GM19463 (cell line): ENCODE measurements at regions not wholly inside any gene's neighbourhood (a gene's known extent, or its start where the extent isn't known, plus 50 kb on each side); places are given as distances from the start of the nearest gene placed in this dataset.
A peak's percentile ranks its signal among the peaks of the same experiment; 100 is the strongest.

Experiments used
- ATAC-seq: cut with Tn5 transposase; IDR thresholded peaks from one replicate; pipeline ENCODE4 v1.9.1; 2021; ENCODE audit warnings: mild to moderate bottlenecking, moderate library complexity; ENCODE audit not compliant: unreplicated experiment

DNA sequence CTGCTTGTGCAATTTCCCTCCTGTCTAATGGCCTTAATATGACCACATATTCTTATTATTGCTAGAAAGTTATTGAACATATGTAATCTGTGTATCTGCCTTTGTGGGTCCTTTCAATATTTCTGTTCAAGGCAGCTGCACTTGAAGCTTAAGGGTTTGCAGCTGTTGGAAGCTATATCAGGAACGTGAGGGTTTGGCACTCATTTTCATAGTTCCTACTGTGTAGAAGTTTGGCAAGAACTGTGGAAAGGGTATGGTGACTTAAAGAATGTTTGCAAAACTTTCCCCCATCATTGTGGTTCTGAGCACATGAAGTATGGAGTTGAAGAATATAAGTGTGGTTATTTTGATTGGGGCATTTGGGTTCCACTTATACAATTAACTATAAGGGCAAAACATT, 144.7 kb upstream of the SEMA3A start:
- no peak for ATAC-seq

DNA sequence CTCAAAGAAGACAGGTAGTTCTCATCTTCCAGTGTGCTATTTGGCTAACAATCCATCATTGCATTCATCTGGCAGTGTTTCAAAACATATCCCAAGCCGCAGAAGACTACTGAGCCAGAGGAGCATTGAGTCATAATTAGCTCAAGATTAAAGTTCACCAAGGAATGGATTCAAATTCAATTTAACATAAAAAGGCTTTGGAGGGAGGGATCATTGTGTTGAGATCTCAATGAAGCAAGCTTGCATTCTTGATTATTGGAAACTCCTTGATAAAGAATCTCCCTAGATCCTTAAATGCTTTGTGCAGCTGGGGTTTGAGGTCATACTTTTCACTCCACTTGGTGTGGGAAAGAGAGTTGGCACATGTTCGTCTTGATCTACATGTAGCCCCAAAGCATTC, 142.8 kb upstream of the SEMA3A start:
- ATAC-seq: no peak

DNA sequence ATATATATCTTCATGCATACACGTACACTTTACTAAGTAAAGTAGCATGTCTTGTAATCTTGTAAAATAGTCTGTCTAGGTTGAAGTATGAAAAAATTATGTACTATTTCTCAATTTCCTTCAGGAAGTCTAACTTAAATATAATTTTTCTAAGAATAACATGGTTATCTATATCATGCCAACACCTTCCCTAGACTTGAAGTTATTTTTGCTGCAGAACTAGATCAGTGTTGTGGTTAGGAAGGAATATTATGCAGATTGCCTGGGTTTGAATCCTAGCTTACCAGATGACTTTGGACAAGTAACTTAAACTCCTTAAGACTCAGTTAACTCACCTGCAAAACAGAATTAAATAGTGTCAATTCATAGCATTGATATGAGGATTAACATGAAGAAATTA, 142.2 kb upstream of the SEMA3A start:
- ATAC-seq: peak; percentile 16

DNA sequence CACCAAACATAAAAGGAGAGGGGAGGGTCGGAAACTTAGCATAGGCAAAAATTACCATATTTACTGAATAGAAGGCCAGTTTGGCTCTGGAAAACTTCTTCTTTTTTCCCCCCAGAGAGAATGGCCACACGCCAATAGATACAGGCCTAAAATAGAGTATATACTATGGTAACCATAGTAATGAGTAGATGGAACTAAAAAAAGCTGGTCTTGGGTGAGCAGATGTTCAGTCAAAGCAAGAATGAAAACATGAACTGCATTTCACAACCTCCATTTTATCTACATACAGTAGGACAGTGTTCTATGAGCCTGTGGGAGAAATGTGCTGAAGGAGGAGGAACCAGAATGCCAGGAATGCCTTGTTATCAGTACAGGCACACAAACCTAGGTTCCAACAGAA, 141.7 kb upstream of the SEMA3A start:
- peak; percentile 91 for ATAC-seq

DNA sequence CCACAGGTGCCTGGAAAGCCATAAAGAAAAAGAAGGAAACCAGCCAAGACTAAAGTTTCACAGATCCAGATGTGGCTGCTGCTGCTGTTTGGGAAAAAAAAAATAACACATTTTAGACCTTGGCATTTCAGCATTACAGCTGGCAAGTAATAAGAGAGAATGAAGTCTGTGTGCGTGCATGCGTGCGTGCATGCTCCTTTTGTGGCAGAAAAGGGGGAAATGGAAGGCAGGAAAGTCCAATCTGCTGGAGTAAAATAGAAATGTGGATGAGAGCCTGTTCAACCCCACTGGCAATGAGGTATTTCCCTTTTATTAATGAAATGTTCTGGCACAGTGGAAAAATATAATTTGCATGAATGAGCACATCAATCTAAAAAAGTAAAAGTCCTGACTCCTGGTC, 137.0 kb upstream of the SEMA3A start:
- no peak for ATAC-seq

DNA sequence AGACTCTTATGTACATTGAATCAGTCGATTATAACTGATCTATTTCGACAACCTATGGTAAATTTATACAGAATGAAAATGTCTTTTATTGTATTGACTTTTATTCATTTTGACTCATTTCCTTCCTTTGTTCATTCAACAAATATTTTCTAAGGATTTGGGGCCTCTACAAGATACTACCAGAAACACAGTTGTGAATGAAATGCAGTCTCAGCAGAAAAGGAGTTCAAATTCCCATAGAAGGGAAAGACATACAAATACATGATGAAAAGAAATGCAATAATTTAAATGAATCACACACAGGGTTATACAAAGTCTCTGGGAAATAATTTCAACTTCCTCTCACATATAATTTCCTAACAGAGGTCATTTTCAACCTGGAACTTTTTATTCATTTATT, 134.0 kb upstream of the SEMA3A start:
- ATAC-seq: no peak

DNA sequence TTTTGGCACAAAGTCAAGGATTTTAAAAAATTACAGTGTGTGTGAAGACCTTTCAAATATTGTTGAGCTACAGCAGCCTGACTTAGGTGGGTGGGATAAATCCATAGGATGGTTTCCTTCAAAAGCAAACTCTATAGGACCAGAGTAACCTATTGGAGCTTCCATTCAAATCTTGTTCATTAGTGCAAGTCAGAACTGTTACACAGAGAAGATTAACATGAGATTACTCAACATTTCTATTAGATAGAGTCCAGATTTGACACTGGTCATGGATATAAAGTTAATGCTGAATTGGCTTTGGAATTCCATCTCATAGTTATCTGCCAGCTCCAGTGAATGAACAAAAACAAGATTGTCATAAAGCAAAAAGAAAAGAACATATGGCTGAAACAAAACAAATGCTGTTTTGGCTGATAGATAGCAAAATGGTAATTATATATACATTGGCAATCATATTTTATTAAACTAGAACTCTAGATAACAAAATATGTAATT, 129.6 kb upstream of the SEMA3A start:
- ATAC-seq: no peak

DNA sequence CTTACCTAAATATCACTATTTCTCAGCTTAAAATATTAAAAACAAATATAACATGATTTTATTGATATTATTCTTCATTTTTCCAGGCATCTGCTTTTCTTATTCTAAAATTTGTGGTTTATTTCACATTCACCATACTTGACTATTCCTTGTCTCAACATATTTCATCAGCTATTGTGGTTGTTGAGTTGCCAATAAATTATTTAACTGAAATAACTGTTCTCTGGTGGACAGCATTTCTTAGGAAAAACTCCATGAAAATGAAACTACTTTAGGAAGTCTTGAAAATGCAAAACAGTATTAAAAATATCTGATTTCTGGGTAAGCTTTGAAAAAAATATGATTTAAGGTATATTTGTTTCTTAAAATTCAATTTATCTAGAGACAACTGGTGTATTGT, 122.9 kb upstream of the SEMA3A start:
- no peak for ATAC-seq

DNA sequence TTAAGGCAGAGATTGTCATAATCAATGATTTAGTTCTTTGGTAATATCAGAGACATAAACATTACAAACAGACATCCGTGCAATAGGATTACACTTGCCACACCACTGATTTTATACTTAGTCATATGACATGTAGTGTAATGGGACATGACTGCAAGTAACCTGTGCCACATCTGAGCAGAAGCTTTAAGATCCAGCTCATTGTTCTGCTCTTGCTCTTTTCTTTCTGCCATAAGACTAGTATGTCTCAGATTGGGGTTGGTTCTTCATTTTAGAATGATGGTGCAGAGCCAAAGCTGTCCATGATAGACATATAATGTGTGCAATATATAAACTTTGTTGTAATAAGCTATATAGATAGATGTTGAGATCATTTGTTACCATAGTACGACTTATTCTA, 119.7 kb upstream of the SEMA3A start:
- no peak for ATAC-seq

DNA sequence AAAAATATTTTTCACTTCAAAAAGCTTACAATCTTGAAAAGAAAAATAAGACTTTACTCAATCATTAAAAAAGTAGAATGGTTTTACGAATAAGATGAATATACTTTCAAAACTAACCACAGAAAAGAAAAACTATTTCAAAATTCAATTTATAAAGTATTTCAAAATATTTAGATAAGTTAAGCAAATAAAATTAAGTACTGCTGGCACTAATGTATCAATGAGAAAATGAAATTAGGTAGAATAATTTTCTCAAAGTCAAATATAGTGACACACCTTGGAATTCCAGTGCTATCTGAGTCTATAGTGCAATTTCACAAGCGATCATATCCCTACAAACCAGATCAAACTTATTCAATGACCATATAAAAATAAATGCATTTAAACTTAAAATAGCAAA, 109.8 kb upstream of the SEMA3A start:
- no peak for ATAC-seq

DNA sequence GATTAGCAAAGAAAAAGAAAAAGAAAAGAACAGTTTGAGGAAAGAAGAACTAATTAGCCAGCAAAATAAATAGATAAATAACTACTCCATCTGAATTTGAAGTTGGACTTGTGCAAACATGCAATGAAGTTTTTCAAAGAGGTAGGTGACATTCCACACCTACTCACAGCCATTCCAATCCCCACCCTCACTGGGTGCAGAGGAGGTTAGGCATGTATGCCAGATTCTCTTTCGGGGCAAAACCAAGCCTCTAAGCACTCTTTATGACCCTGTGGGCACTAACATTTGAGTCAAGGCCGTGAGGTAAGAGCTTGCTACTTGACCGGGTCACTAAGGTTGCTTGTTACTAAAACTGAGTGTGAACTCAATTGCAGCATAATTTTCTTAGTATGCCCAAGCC, 108.4 kb upstream of the SEMA3A start:
- ATAC-seq: no peak

DNA sequence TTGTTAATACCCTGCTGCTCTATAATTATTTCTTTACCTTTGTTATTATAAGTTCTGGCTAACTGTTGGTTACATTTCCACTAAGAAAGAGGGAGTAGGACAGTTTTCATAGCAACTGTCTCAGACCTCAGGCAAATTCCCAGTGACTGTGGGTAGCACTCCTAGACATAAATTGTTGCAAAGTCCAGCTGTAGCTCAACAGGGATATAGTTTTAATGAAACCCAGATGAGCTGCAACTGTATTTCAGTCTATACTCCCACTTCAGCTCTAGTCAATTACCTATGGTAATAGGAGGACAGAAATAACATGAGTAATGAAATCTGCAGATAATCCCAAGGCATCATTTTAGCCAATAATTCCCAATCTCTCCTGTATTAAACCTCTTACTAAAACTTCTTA, 103.0 kb upstream of the SEMA3A start:
- ATAC-seq: no peak

DNA sequence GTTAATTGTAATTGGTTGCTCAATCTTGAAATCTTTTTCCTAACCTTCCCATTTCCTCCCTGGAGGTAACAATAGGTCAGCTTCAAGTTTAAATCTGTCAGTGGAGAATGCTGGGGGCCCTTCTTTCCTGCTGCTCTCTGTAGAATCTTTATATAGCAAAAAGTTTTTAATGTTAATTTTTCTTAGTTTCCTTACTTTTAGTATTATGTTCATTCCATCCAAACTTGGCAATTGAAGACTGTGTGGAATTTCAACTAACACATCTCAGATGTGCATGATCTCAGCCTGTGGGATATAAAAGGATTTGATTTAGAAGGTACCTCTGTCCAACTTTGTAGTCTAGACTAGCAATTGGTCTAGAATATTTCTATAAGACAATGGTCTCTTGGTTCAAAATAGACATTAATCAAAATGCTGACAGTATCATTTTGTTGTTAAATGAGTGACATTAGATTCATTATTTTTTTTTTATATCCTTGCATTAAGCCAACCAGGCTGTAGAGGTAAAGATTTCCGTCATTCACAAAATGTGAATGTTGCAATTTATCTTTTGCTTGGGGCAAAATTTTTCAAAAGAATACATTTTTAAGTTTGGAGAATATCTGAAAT, 100.4 kb upstream of the SEMA3A start:
- ATAC-seq: no peak

DNA sequence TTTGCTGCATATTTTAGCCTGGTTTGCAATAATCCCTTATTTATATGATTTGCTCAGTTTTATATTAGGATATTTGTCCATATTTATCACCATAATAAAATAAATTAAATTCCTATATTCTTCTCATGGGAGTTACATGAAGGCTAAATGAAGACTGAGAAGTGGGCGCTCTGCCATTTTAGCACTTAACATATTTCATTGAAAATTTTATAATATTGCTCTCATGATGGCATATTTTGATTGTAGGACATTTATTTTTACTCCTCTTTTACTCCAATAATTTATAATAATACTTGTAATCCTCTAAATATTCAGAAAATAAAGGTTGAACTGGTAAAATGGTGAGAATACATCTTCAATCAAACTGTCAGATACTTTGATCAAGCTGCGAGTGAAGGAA, 99.8 kb upstream of the SEMA3A start:
- ATAC-seq: no peak

DNA sequence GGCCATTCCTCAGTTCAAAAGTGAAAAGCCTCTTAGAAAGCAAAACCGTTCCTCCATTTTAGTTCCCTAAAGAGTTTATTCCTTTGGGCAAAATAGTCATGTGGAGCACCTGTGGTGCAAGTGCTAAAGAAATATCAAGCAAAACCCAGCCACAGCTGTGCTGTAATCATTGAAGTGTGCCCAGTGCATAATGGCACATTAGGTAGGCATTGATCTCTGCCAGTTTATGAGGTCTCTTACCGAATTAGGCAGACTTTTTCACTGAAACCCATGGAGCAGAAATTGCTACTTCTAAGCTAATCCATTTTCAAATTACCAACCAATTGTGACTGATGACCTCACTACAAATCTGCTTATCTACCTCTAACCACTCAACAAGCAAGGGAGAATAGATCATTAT, 97.2 kb upstream of the SEMA3A start:
- ATAC-seq: no peak

DNA sequence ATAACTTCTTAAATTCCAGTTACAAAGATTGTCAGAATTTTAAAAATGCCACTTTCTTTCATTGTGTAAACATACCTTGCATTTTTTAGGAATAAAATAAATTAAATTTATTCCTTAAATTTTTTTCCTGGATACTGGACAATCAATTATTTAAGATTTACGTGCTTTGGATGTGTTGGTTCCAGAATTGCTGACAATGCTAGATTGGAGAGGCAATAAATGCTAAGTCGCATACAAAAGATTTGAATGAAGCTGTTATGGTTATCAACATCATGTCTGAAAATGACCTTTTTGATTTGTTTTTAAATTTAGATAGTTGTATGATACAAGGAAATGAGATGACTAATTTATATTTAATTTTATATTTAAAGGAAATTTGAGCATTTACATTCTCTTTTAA, 89.2 kb upstream of the SEMA3A start:
- ATAC-seq: no peak

DNA sequence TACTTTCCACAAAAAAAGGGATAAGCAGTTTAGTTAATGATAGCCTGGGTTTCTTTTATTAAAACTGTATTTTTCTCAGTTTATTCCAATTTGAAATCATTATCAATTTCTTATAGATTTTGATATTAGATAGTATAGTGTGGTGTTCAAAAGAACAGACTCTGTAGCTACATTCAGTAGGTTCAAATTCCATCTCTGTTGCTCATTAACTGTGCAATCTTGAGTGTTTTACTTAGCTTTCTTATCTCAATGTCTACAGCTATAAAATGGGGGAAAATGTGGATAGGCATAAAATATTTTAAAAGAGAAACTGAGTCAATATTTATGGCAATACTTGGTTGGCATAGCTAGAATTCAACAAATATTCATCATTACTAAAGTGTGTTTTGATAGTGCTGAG, 86.9 kb upstream of the SEMA3A start:
- no peak for ATAC-seq

DNA sequence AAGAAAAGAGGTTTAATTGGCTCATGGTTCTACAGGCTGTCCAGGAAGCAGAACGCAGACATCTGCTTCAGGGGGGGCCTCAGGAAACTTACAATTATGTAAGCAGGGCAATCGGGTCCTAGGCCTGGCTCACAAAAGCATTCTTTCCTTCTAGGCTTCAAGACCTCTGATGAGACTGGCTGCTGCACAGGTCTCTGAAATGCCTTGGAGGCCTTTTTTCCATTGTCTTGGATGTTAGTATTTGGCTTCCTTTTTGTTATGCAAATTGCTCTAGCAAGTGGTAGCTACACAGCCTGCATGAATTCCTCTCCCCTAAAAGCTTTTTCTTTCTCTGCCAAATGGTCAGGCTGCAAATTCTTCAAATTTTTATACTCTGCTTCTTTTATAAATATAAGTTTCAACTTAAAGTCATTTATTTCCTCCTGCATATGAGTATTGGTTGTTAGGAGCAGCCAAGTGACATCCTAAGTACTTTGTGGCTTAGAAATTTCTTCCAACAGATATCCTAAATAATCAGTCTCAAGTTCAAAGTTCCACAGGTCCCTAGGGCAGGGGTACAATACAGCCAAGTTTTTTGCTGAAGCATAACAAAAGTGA, 83.1 kb upstream of the SEMA3A start:
- no peak for ATAC-seq

DNA sequence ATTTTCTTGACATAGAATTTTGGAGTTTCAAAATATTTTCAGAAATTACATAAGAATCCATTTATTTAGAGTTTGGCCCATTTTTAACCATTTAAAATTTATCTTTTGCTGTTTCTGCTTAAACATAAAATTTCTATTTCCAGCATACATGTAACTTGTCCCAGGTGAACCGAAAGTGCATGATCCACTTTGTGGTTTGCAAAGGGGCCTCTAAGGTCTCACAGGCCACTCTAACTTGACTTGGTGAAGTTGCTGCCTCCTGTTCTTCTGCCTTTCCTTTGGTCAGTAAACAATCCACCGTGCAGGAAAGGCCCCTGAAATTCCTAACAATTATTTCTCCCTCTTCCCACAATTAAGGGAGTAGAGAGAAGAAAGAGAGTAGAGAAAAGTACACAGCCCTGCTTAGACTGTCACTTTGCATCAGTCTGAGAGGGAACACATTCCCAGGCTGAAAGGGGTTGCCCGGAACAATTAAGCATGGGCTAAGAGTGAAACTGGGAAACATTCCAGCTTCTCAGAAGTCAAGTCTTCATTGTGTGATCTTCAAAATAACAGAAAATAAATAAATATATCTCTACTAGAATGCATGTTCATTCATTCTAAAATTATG, 79.5 kb upstream of the SEMA3A start:
- no peak for ATAC-seq

DNA sequence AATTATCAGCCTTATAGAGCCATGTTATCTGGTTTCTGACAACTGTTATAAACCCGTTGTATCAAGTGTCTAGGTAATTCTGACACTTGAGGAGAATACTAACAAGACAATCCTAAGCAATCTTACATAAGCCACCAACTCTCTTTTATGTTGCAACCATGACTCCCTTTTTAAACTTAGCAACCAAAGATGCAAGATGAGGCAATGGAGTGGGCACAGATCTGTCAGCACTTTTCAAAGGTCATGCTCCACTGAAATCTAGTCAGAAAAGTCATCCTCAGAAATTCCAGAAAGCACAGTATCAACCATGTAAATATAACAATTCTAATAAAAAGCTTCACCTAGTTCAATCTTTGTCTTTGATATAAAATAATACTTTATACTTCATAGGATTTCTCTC, 77.0 kb upstream of the SEMA3A start:
- ATAC-seq: no peak

DNA sequence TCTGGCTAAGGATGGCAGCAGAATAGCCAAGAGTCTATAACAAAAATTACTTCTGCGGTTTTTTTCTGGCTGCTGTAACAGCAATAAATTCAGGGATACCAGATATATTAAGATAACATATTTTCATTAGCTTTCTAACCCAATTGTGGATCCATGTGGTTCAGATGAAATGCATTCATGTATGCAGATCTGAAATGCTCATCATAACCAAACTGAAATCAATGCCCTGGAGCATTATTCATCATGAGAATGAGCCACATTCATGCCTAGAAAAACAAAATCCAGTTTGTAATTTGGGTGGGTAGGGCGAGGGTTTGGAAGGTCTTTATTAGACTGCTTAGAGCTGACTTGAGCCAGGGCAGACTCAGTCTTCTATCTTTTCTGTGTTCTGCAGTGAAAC, 69.8 kb upstream of the SEMA3A start:
- no peak for ATAC-seq

DNA sequence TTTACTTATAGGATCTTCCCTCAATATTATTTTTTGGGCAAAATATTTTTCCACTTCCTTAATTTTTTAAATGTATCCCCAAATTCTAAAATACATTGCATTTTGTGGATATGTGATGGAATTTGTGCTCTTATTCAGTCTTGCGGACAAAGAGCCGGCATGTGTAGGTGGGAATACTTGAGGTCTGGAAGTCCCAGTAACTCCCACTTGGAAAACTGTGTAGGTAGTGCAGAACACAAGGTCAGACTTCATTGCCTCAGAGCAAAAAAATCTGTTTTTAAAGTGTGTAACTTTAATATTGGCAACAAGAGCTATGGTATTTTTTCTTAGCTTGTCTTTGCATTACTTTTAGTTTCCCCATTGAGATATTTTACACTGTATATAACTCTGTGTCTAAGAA, 68.5 kb upstream of the SEMA3A start:
- ATAC-seq: no peak

DNA sequence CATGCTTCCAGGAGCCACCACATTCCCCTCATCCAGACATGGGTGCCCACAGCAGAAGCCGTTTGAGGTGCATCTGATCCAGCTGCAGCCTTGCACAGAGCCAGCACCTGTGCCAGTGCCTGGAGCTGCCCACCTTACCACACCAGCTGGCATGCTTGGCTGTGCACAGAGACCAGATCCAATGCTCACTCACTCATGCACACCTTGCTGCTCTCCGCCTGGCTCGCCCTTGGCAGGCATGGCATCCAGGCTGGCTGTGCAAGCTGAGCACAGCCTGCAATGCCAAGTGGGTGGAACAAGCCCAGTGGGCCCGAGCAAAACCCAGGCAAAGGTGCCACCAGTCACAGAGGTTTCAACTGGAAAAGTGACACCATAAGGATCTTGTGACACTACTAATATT, 66.9 kb upstream of the SEMA3A start:
- no peak for ATAC-seq
